SJSA1 (cell line): ENCODE measurements at regions not wholly inside any gene's neighbourhood (a gene's known extent, or its start where the extent isn't known, plus 50 kb on each side); places are given as distances from the start of the nearest gene placed in this dataset.

Experiments
- DNase-seq, 2 experiments: peaks; one replicate each; pipeline ENCODE4 v3.0.0-alpha.2; 2015 to 2020; ENCODE audit warnings: low spot score in 2 of 2, low read depth in 1 of 2
- H3K27ac ChIP-seq: fragments of 250-450 bp; sonication (Bioruptor Pico); 2 replicates; pipeline ENCODE4 v1.5.1; 2020; ENCODE audit warnings: mild to moderate bottlenecking, moderate library complexity
- H3K27me3 ChIP-seq: fragments of 250-450 bp; sonication (Bioruptor Pico); replicated peaks from 2 replicates; pipeline ENCODE4 v1.5.1; 2020; ENCODE audit warnings: mild to moderate bottlenecking, moderate library complexity
- H3K36me3 ChIP-seq: fragments of 250-450 bp; sonication (Bioruptor Pico); 2 replicates; pipeline ENCODE4 v1.5.1; 2020; ENCODE audit warnings: mild to moderate bottlenecking
- H3K4me1 ChIP-seq: fragments of 250-450 bp; sonication (Bioruptor Pico); replicated peaks from 2 replicates; pipeline ENCODE4 v1.6.1; 2021; ENCODE audit warnings: mild to moderate bottlenecking
- H3K4me3 ChIP-seq: fragments of 250-450 bp; sonication (Bioruptor Pico); 2 replicates; pipeline ENCODE4 v1.5.1; 2020; ENCODE audit warnings: mild to moderate bottlenecking
- H3K9me3 ChIP-seq: fragments of 250-450 bp; sonication (Bioruptor Pico); replicated peaks from 2 replicates; pipeline ENCODE4 v1.5.1; 2020; ENCODE audit warnings: mild to moderate bottlenecking

- H3K27me3 ChIP-seq = no peaks in the 10 kb centered on the region
- no peaks in the 10 kb centered on the region for H3K9me3 ChIP-seq
- no peaks in the 10 kb centered on the region for H3K4me1 ChIP-seq
- no peak overlapping the region for H3K27ac ChIP-seq
- no peak overlapping the region for H3K4me3 ChIP-seq
- no peaks in the 10 kb centered on the region for H3K36me3 ChIP-seq
- DNase-seq = no peak
These were observed 410.6 kb upstream of the THRB start for GRCh38 chr3:24905266-24905665.

GRCh38 chr3:24907106-24907505, 412.5 kb upstream of the THRB start:
- H3K27ac ChIP-seq = no peak overlapping the region
- no peaks in the 10 kb centered on the region for H3K9me3 ChIP-seq
- no peaks in the 10 kb centered on the region for H3K27me3 ChIP-seq
- H3K4me1 ChIP-seq = no peaks in the 10 kb centered on the region
- H3K36me3 ChIP-seq = no peaks in the 10 kb centered on the region
- H3K4me3 ChIP-seq = no peak overlapping the region
- DNase-seq = no peak

GRCh38 chr3:24911076-24911475, 416.4 kb upstream of the THRB start:
- no peak overlapping the region for H3K27ac ChIP-seq
- no peaks in the 10 kb centered on the region for H3K36me3 ChIP-seq
- no peak overlapping the region for H3K4me3 ChIP-seq
- H3K9me3 ChIP-seq = no peaks in the 10 kb centered on the region
- no peaks in the 10 kb centered on the region for H3K27me3 ChIP-seq
- H3K4me1 ChIP-seq = no peaks in the 10 kb centered on the region
- DNase-seq = no peak

DNA sequence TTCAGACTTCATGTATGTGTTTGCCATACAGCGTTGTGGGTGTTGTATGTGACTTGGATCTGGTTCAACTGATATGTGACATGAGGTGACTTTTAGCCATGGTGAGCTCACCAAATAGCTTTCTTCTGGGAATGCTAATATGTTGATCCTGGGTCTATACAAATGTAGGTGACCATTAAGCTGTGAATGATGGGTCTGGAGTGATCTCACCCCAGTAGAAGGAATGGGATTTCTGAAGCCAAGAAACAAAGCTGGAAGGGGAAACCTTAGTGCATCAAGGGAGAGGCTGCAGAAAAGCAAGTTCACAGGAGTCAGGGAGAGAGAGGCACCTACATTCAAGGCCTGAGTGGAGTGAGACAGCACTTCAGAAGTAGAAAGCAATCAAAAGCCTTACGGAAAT, 421.0 kb upstream of the THRB start:
- H3K27me3 ChIP-seq = no peaks in the 10 kb centered on the region
- no peak overlapping the region for H3K27ac ChIP-seq
- no peaks in the 10 kb centered on the region for H3K9me3 ChIP-seq
- no peak for DNase-seq
- H3K4me1 ChIP-seq = no peaks in the 10 kb centered on the region
- no peak overlapping the region for H3K4me3 ChIP-seq
- no peaks in the 10 kb centered on the region for H3K36me3 ChIP-seq

- H3K27me3 ChIP-seq = no peaks in the 10 kb centered on the region
- H3K27ac ChIP-seq = no peak overlapping the region
- H3K4me1 ChIP-seq = no peaks in the 10 kb centered on the region
- H3K4me3 ChIP-seq = no peak overlapping the region
- DNase-seq = no peak
- H3K36me3 ChIP-seq = no peaks in the 10 kb centered on the region
- H3K9me3 ChIP-seq = no peaks in the 10 kb centered on the region
These were observed 423.3 kb upstream of the THRB start for GRCh38 chr3:24917908-24918307.

DNA sequence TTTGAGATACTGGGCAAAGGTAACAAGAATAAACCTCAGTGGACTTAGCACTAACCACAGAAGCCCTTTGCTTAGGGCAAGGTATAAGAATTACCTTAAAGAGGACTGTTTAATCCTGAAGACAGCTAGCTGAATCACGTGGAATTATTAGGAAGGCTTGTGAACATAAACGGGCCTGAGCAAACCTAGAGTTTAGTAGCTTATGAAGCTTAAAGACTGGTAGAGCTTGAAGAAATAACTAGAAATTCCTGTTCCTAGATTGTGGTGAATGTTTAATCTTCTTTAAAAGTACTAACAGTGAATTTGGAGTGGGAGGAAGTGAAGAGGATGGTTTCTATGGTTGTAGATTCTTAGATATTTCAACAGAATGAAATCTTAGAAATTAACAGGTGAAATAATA, 428.9 kb upstream of the THRB start:
- no peak for DNase-seq
- no peaks in the 10 kb centered on the region for H3K36me3 ChIP-seq

GRCh38 chr3:24929521-24929920, 434.9 kb upstream of the THRB start:
- H3K36me3 ChIP-seq = no peaks in the 10 kb centered on the region
- H3K4me1 ChIP-seq = no peaks in the 10 kb centered on the region
- H3K27ac ChIP-seq = no peak overlapping the region
- H3K4me3 ChIP-seq = no peak overlapping the region
- DNase-seq = no peak
- H3K27me3 ChIP-seq = no peaks in the 10 kb centered on the region
- H3K9me3 ChIP-seq = no peaks in the 10 kb centered on the region

More for the DNA sequence above, 428.9 kb upstream of the THRB start:
- Histone ChIP-seq H3K4me1 (no peaks in the 10 kb centered on the region), H3K4me3 (no peak overlapping the region), H3K27me3 (no peaks in the 10 kb centered on the region), H3K27ac (no peak overlapping the region), H3K9me3 (no peaks in the 10 kb centered on the region)

DNA sequence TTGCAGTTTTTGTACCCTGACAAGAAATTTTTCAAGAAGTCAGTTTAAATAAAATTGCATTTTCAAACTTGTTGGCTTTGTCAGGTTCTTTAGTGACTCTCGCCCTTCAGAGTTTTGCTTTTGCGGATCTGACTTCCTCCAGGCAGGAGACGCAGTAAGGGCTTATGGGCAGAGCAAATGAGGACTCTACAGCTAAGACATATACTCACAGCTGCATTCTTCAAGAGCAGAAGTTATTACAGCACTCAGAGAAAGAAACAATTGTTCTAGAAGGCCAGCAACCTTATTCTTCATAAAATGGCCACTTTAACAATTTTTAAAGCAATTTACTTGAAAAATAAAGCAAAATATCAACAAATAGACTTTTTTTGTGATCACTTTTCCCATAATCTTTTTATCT, 438.8 kb upstream of the THRB start:
- Histone ChIP-seq H3K9me3 (no peaks in the 10 kb centered on the region), H3K27ac (no peak overlapping the region), H3K4me1 (no peaks in the 10 kb centered on the region), H3K27me3 (no peaks in the 10 kb centered on the region), H3K36me3 (no peaks in the 10 kb centered on the region), H3K4me3 (no peak overlapping the region)
- no peak for DNase-seq

- DNase-seq = no peak
- no peak overlapping the region for H3K27ac ChIP-seq
- H3K4me1 ChIP-seq = no peaks in the 10 kb centered on the region
- no peaks in the 10 kb centered on the region for H3K27me3 ChIP-seq
- no peak overlapping the region for H3K4me3 ChIP-seq
- no peaks in the 10 kb centered on the region for H3K36me3 ChIP-seq
- H3K9me3 ChIP-seq = no peaks in the 10 kb centered on the region
These were observed 441.9 kb upstream of the THRB start for GRCh38 chr3:24936574-24936973.

- Histone ChIP-seq H3K36me3 (no peaks in the 10 kb centered on the region), H3K27ac (no peak overlapping the region), H3K27me3 (no peaks in the 10 kb centered on the region), H3K9me3 (no peaks in the 10 kb centered on the region), H3K4me1 (no peaks in the 10 kb centered on the region), H3K4me3 (no peak overlapping the region)
- DNase-seq = no peak
These were observed 442.6 kb upstream of the THRB start for GRCh38 chr3:24937228-24937627.

GRCh38 chr3:24937780-24938179, 443.1 kb upstream of the THRB start:
- H3K27ac ChIP-seq = no peak overlapping the region
- no peaks in the 10 kb centered on the region for H3K9me3 ChIP-seq
- no peaks in the 10 kb centered on the region for H3K4me1 ChIP-seq
- no peak for DNase-seq
- no peaks in the 10 kb centered on the region for H3K27me3 ChIP-seq
- no peaks in the 10 kb centered on the region for H3K36me3 ChIP-seq
- H3K4me3 ChIP-seq = no peak overlapping the region

- no peaks in the 10 kb centered on the region for H3K27me3 ChIP-seq
- H3K36me3 ChIP-seq = no peaks in the 10 kb centered on the region
- H3K4me1 ChIP-seq = no peaks in the 10 kb centered on the region
- no peaks in the 10 kb centered on the region for H3K9me3 ChIP-seq
- H3K27ac ChIP-seq = no peak overlapping the region
- H3K4me3 ChIP-seq = no peak overlapping the region
- no peak for DNase-seq
These were observed 449.3 kb upstream of the THRB start for GRCh38 chr3:24943961-24944360.

DNA sequence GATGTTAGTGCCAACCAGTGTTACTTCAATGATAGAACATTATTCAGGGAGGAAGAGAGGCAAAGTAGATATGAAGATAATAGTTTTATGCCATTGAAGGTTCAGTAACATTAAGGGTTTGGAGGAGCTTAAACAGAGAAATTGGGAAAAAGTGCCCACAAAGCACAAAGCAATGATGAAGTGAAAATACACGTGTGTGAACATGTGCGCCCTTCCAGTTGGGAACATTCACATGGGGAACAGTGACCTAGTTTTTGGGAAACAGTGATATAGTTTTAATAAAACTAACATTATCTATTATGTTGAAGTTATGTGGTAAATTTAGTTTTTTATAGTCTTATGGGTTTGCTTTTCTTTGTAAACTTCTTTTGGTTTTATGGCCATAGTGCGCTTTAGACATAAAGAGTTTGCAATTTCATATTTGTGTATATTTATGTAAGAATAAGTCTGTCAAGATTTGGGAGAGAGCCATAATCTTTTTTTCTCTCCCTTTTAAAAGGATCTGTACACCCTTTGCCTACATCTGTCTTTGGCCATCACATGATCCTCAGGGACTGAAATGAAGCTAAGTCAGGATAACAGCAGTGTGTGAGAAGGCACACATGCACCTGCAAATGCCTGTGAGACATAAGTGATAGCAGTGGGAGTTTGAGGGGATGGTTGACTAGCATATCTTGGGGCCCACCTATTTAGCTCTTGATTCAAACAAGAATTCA, 450.3 kb upstream of the THRB start:
- Histone ChIP-seq H3K4me1 (no peaks in the 10 kb centered on the region), H3K27ac (no peak overlapping the region), H3K9me3 (no peaks in the 10 kb centered on the region), H3K4me3 (no peak overlapping the region), H3K36me3 (no peaks in the 10 kb centered on the region), H3K27me3 (no peaks in the 10 kb centered on the region)
- no peak for DNase-seq

GRCh38 chr3:24945563-24945962, 450.9 kb upstream of the THRB start:
- Histone ChIP-seq H3K4me3 (no peak overlapping the region), H3K4me1 (no peaks in the 10 kb centered on the region), H3K36me3 (no peaks in the 10 kb centered on the region), H3K27me3 (no peaks in the 10 kb centered on the region), H3K9me3 (no peaks in the 10 kb centered on the region), H3K27ac (no peak overlapping the region)
- no peak for DNase-seq

DNA sequence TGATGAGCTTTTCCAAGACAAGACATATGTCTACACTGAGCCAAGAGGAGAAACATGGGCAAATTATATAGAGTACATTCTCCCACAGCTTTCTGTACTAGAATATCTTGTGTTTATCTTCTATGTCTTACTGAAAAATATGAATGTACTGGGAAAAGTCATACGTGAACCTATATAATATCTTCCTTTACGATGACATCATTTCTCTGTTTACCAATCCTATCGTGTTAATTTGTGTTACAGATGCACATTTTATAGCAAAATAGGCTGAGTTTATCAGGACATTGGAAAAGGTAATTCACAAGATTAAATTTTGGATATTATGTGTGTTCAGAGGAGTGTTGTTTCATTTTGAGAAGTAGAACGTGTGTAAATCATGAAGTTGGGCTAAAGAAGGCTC, 452.5 kb upstream of the THRB start:
- no peak overlapping the region for H3K27ac ChIP-seq

More for the DNA sequence above, 452.5 kb upstream of the THRB start:
- H3K27me3 ChIP-seq = no peaks in the 10 kb centered on the region
- H3K36me3 ChIP-seq = no peaks in the 10 kb centered on the region
- no peak for DNase-seq
- H3K9me3 ChIP-seq = no peaks in the 10 kb centered on the region
- no peak overlapping the region for H3K4me3 ChIP-seq
- H3K4me1 ChIP-seq = no peaks in the 10 kb centered on the region
